Mesodermal cell (in vitro differentiated cells): ENCODE measurements at regions not wholly inside any gene's neighbourhood (a gene's known extent, or its start where the extent isn't known, plus 50 kb on each side); places are given as distances from the start of the nearest gene placed in this dataset.

Experiments
- H3K27ac ChIP-seq: 2 replicates; pipeline ENCODE4 v1.7.0; 2013; ENCODE audit warnings: mild to moderate bottlenecking, low read depth, low read length, moderate library complexity; ENCODE audit not compliant: severe bottlenecking
- H3K36me3 ChIP-seq: 2 replicates; pipeline ENCODE4 v1.7.1; 2013; ENCODE audit warnings: mild to moderate bottlenecking, low read length, moderate library complexity; ENCODE audit not compliant: control insufficient read depth, insufficient read depth
- H3K4me1 ChIP-seq: one replicate; pipeline ENCODE4 v1.7.1; 2013; ENCODE audit warnings: mild to moderate bottlenecking, low read length; ENCODE audit not compliant: insufficient read depth, control insufficient read depth, poor library complexity, severe bottlenecking
- H3K4me3 ChIP-seq: 2 replicates; pipeline ENCODE4 v1.7.0; 2013; ENCODE audit warnings: low read length, control low read depth, mild to moderate bottlenecking; ENCODE audit not compliant: insufficient read depth, poor library complexity, severe bottlenecking; ENCODE audit errors: extremely low read depth
- H3K9me3 ChIP-seq: 2 replicates; pipeline ENCODE4 v1.7.1; 2013; ENCODE audit warnings: mild to moderate bottlenecking, low read length, moderate library complexity; ENCODE audit not compliant: control insufficient read depth
- WGBS, 2 experiments: methylation state at CpG; one replicate each; pipeline ENCODE4 v1.1.5; 2013; ENCODE audit warnings: missing lambda C conversion rate in 2 of 2; ENCODE audit not compliant: insufficient coverage in 2 of 2; 5-methylcytosine and 5-hydroxymethylcytosine counted together

GRCh38 chr11:91141655-91142054 lies 918.8 kb upstream of the CHORDC1 start:
- Histone ChIP-seq H3K27ac (no peak overlapping the region), H3K9me3 (no peaks in the 10 kb centered on the region), H3K36me3 (no peaks in the 10 kb centered on the region), H3K4me1 (no peaks in the 10 kb centered on the region), H3K4me3 (no peak overlapping the region)
- WGBS, 2 experiments = 83% methylated on average over 1 of the region's 3 CpGs; no CpG with 5 or more reads in 1 of the 2 experiments

GRCh38 chr11:91136631-91137030 lies 913.8 kb upstream of the CHORDC1 start:
- H3K9me3 ChIP-seq = no peaks in the 10 kb centered on the region
- WGBS, 2 experiments = 100% methylated on average over 1 of the region's 2 CpGs; no CpG with 5 or more reads in 1 of the 2 experiments

GRCh38 chr11:91133361-91133760 lies 910.5 kb upstream of the CHORDC1 start:
- H3K36me3 ChIP-seq = no peaks in the 10 kb centered on the region
- H3K4me1 ChIP-seq = peaks cover 8% of the 10 kb centered on the region
- H3K4me3 ChIP-seq = no peak overlapping the region
- H3K9me3 ChIP-seq = no peaks in the 10 kb centered on the region
- H3K27ac ChIP-seq = no peak overlapping the region

More at GRCh38 chr11:91136631-91137030, 913.8 kb upstream of the CHORDC1 start:
- Histone ChIP-seq H3K27ac (no peak overlapping the region), H3K36me3 (no peaks in the 10 kb centered on the region), H3K4me1 (peaks cover 8% of the 10 kb centered on the region), H3K4me3 (no peak overlapping the region)

- Histone ChIP-seq H3K4me3 (no peak overlapping the region), H3K27ac (no peak overlapping the region), H3K4me1 (peaks cover 8% of the 10 kb centered on the region), H3K9me3 (no peaks in the 10 kb centered on the region), H3K36me3 (no peaks in the 10 kb centered on the region)
- no CpG with 5 or more reads among the region's 3 CpGs for WGBS, 2 experiments
Observed at GRCh38 chr11:91129596-91129995, 906.7 kb upstream of the CHORDC1 start.

GRCh38 chr11:91124363-91124762 lies 901.5 kb upstream of the CHORDC1 start:
- H3K4me3 ChIP-seq = no peak overlapping the region
- WGBS, 2 experiments = 100% methylated on average over 1 of the region's 1 CpG
- no peaks in the 10 kb centered on the region for H3K9me3 ChIP-seq
- H3K4me1 ChIP-seq = no peaks in the 10 kb centered on the region
- H3K36me3 ChIP-seq = no peaks in the 10 kb centered on the region
- no peak overlapping the region for H3K27ac ChIP-seq

GRCh38 chr11:91115116-91115515 lies 892.3 kb upstream of the CHORDC1 start:
- Histone ChIP-seq H3K27ac (no peak overlapping the region), H3K36me3 (no peaks in the 10 kb centered on the region), H3K9me3 (no peaks in the 10 kb centered on the region), H3K4me1 (no peaks in the 10 kb centered on the region), H3K4me3 (no peak overlapping the region)
- WGBS, 2 experiments = 40% methylated on average over 1 of the region's 1 CpG; no CpG with 5 or more reads in 1 of the 2 experiments

GRCh38 chr11:91104237-91104636 lies 881.4 kb upstream of the CHORDC1 start:
- no peaks in the 10 kb centered on the region for H3K36me3 ChIP-seq
- no peak overlapping the region for H3K27ac ChIP-seq
- H3K4me1 ChIP-seq = peaks cover 3% of the 10 kb centered on the region
- H3K4me3 ChIP-seq = no peak overlapping the region
- WGBS, 2 experiments = no CpG with 5 or more reads among the region's 2 CpGs
- no peaks in the 10 kb centered on the region for H3K9me3 ChIP-seq

- Histone ChIP-seq H3K9me3 (no peaks in the 10 kb centered on the region), H3K4me3 (no peak overlapping the region), H3K27ac (no peak overlapping the region), H3K36me3 (no peaks in the 10 kb centered on the region), H3K4me1 (peaks cover 3% of the 10 kb centered on the region)
- WGBS, 2 experiments = 100% methylated on average over 1 of the region's 3 CpGs; no CpG with 5 or more reads in 1 of the 2 experiments
Observed at GRCh38 chr11:91100427-91100826, 877.6 kb upstream of the CHORDC1 start.

GRCh38 chr11:91097083-91097482 lies 874.2 kb upstream of the CHORDC1 start:
- Histone ChIP-seq H3K36me3 (no peaks in the 10 kb centered on the region), H3K9me3 (no peaks in the 10 kb centered on the region), H3K4me3 (no peak overlapping the region), H3K4me1 (no peaks in the 10 kb centered on the region), H3K27ac (no peak overlapping the region)
- 88 to 100% methylated on average over 1 of the region's 2 CpGs for WGBS, 2 experiments

- H3K9me3 ChIP-seq = no peaks in the 10 kb centered on the region
- no peaks in the 10 kb centered on the region for H3K36me3 ChIP-seq
- H3K27ac ChIP-seq = no peak overlapping the region
- no peaks in the 10 kb centered on the region for H3K4me1 ChIP-seq
- H3K4me3 ChIP-seq = no peak overlapping the region
Observed at GRCh38 chr11:91093141-91093540, 870.3 kb upstream of the CHORDC1 start.

GRCh38 chr11:91091563-91091962 lies 868.7 kb upstream of the CHORDC1 start:
- Histone ChIP-seq H3K36me3 (no peaks in the 10 kb centered on the region), H3K9me3 (no peaks in the 10 kb centered on the region), H3K27ac (no peak overlapping the region), H3K4me3 (no peak overlapping the region), H3K4me1 (no peaks in the 10 kb centered on the region)

GRCh38 chr11:91086028-91086427 lies 863.2 kb upstream of the CHORDC1 start:
- H3K36me3 ChIP-seq = no peaks in the 10 kb centered on the region
- H3K9me3 ChIP-seq = no peaks in the 10 kb centered on the region
- no CpG with 5 or more reads among the region's 2 CpGs for WGBS, 2 experiments
- H3K4me3 ChIP-seq = no peak overlapping the region
- no peak overlapping the region for H3K27ac ChIP-seq
- no peaks in the 10 kb centered on the region for H3K4me1 ChIP-seq
